ENCODE measurements at regions not wholly inside any gene's neighbourhood (a gene's known extent, or its start where the extent isn't known, plus 50 kb on each side); places are given as distances from the start of the nearest gene placed in this dataset.
"Not testable (repeated sequence)": the region's sequence is repeated elsewhere in the genome, so short reads cannot be mapped to it uniquely, and the experiment has no call there.

GRCh38 chr2:215657844-215658243, 222.0 kb upstream of the FN1 start:
- DNase-seq (ENCODE audit: low spot score), result no peak

- DNase-seq (ENCODE audit: low spot score), result no peak
Measured at GRCh38 chr2:215654148-215654819, 218.4 kb upstream of the FN1 start.

DNA sequence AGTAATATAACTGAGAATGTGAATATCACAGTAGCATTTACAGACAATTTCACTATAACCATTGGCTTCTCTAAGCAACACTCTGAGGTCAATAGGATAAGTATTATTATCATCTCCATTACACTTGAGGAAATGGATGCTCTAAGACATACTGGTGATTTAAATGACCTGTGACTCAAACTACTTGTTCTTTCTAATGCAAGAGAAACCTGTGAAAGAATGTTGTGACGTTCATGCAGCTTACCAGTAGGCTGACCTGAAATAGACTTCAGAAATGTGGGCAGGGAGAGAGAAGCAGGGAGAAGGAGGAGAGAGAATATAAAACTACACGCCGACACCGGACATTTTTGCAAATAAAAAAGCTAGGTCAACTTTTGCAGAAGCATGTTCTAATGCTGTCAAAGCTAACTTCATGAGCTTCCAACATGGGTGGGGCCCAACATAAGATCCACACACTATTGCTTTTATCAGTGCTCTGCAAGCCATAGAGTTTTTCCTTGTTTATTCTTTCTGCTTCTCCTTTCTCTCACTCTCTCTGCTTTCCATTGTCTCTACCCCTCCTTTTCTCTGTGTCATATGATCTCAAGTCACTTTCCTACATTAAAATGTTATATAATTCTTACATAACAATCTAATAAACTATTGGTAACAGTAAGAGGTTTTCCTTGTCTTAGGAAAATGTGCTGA, 217.6 kb upstream of the FN1 start:
- DNase-seq (ENCODE audit: low spot score), result no peak

DNA sequence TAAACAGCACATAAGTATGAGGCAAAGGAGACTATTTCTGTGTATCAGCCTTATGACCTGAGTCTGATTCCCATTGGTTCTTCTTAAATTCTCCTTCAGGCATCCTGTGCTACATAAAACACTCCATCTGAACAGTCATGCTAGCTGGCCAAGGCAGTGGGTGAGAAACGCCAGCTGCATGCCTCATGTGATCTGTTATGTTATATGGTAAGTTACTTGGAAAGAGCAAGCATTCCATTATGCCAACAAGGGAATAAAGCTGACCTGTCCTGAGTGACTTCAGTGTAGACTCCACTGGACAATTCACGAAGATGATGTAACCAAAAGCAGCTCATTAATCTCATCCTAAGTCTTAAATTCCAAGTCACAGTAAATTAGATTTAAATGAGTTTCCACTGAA, 216.5 kb upstream of the FN1 start:
- DNase-seq (ENCODE audit: low spot score), result no peak

- no peak for DNase-seq (ENCODE audit: low spot score)
Measured at GRCh38 chr2:215651412-215651811, 215.5 kb upstream of the FN1 start.

- no peak for DNase-seq (ENCODE audit: low spot score)
Measured at GRCh38 chr2:215644233-215644897, 208.5 kb upstream of the FN1 start.

DNA sequence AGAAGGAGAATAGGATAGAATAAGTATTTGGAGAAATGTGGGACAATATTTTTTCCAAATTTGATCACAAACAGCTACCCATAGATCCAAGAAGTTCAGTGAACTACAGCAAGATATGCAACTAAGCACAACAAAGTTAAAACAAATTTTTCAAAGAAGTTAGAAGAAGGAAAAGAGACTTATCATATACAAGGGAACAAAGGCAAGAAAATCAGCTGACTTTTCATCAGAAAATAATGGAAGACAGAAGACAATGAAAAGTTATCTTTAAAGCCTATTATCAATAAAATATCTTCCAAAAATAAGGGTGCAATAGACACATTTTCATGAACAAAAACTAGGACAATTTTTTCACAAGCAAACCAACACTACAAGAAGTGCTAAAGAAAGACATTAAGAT, 202.8 kb upstream of the FN1 start:
- DNase-seq (ENCODE audit: low spot score), result no peak

GRCh38 chr2:215637651-215638050, 201.8 kb upstream of the FN1 start:
- no peak for DNase-seq (ENCODE audit: low spot score)

DNA sequence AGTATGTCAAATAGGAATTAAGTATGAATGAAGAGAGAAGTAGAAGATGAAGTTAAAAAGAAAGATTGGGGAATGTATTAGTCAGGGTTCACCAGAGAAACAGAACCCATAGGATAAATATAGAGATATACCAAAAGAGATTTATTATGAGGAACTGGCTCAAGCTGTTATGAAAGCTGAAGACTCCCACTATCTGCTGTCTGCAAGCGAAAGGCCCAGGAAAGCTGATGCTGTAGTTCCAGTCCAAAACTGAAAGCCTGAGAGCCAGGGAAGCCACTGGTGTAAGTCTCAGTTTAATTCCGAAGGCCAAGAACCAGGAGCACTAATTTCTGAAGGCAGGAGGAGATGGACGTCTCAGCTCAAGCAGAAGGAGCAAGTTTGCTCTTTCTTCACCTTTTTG, 200.9 kb upstream of the FN1 start:
- DNase-seq (ENCODE audit: low spot score), result no peak

- no peak for DNase-seq (ENCODE audit: low spot score)
Measured at GRCh38 chr2:215635788-215636139, 199.9 kb upstream of the FN1 start.

DNA sequence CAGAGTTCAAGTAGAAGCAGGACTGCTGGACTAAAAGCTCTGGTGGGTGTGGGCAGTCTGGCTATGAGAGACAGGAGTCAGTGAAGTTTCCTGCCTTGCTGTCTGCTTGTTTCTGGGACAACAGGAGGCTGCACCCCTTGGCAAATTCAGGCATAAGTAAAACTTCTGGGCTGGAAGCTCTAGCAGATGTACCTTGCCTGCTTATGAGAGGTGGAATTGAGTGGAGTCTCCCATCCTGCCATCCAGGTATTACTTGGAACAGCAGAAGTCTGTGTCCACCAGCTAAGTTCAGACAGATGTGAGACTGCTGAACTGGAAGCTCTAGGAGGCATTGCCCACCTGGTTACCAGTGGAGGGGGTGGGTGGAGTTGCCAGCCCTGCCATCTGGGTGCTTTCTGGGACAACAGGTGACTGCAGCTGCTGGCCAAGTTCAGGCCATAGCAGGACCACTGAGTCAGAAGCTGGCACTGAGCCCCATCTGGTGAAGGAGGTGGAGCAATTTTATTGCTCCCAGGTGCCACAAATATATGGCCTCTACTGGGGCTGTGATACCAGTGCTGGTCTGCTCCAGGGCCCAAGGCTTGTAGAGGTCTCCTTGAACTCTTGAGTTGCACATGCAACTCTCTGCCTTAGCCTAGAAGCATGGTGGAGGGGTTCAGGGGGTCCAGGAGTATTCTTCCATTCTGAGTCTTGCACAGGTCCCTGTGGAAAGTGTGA, 199.4 kb upstream of the FN1 start:
- no peak for DNase-seq (ENCODE audit: low spot score)

DNA sequence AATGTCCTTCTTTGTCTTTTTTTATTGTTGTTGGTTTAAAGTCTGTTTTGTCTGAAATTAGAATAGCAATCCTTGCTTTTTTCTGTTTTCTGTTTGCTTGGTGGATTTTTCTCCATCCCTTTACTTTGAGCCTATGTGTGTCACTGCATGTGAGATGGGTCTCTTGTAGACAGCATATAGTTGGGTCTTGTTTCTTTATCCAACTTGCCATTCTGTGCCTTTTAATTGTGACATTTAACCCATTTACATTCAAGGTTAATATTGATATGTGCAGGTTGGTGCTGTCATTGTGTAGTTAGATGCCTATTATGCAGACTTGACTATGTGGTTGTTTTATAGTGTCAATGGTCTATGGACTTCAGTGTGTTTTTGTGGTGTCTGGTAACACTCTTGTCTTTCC, 197.5 kb upstream of the FN1 start:
- DNase-seq (ENCODE audit: low spot score), result no peak

DNA sequence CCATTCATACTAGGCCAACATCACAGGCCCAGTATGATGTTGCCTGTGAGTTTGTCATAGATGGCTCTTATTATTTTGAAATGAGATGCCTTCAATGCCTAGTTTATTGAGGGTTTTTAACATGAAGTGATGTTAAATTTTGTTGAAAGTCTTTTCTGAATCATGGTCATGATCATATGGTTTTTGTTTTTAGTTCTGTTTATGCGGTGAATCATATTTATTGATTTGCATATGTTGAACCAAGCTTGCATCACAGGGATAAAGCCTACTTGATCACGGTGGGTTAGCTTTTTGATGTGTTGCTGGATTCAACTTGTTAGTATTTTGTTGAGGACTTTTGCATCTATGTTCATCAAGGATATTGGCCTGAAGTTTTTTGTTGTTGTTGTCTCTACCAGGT, 195.8 kb upstream of the FN1 start:
- DNase-seq (ENCODE audit: low spot score), result no peak

GRCh38 chr2:215630796-215631195, 194.9 kb upstream of the FN1 start:
- DNase-seq (ENCODE audit: low spot score), result not testable (repeated sequence)

GRCh38 chr2:215627771-215628170, 191.9 kb upstream of the FN1 start:
- DNase-seq (ENCODE audit: low spot score), result no peak

- DNase-seq (ENCODE audit: low spot score), result no peak
Measured at GRCh38 chr2:215626812-215627281, 191.0 kb upstream of the FN1 start.

DNA sequence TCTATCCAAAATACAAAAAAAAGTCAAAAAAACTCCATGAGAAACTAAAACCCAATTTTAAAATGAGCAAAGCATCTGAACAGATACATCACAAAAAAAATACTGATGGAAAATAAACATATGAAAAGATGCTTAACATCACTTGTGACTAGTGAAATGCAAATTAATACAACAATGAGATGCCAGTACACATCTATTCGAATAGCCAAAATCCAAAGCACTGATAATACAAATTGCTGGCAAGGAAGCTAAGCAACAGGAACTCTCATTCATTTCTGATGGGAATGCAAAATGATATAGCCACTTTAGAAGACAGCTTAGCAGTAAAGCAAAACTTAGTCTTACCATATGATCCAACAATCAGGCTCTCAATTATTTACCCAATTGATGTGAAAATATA, 190.2 kb upstream of the FN1 start:
- DNase-seq (ENCODE audit: low spot score), result no peak

DNA sequence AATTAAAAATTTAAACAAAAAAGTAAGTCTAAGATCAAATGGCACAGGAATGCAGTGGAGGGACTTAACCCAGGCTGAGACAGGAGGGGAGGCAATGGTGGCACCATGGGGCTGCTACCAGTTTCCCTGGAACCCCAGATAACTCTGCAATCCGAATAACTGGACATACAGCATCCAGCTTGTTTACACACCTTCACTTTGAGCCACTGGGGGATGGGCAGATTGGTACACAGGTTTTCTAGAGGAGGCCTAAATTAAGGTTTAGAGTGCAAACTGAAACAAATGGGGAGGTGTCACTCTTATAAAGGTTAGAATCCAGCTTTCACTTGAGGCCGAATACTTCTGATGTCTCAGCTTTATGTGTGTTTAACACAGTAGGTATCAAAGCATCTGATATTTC, 189.3 kb upstream of the FN1 start:
- no peak for DNase-seq (ENCODE audit: low spot score)

- no peak for DNase-seq (ENCODE audit: low spot score)
Measured at GRCh38 chr2:215624423-215624829, 188.6 kb upstream of the FN1 start.

- no peak for DNase-seq (ENCODE audit: low spot score)
Measured at GRCh38 chr2:215622837-215623236, 187.0 kb upstream of the FN1 start.

GRCh38 chr2:215621381-215621780, 185.5 kb upstream of the FN1 start:
- DNase-seq (ENCODE audit: low spot score), result no peak

DNA sequence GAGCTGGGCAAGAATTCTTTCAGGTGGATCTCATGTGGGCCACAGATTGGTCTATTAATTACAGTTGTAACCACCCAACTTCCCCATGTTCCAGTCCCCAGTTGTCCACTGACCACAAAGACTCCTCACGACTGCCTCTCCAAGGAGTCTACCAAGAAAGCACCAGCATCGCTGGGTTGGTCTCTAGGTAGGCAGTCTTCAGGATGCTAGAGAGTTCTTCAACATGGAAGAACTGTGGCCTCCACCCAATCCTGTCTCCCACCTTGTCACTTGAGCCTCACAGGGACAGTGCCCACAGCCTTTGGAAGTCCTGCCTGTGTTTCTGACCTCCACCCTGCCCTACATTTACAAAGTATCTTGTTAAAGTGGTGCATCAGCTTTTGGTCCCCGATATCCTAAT, 184.7 kb upstream of the FN1 start:
- DNase-seq (ENCODE audit: low spot score), result no peak

DNA sequence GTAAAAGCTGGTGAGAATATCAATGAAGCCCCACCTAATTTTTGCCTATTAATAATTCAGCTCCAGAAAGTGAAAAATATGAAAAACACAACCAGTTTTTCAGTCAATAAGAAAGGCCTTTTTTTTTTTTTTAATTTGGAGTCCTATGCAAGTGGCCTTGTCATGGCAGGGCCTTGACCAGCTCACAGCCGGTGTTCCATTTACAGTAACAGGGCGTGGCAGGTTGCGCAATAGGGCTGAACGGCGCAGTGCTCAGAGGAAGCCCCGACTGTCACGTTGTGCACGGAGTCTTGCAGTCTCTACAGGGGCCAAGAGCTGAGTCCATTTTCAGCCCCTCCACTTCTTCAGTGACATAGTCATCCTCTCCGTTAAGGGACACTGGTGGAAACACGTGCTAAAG, 184.1 kb upstream of the FN1 start:
- DNase-seq (ENCODE audit: low spot score), result no peak
